IMR-90 (cell line): ENCODE measurements at regions not wholly inside any gene's neighbourhood (a gene's known extent, or its start where the extent isn't known, plus 50 kb on each side); places are given as distances from the start of the nearest gene placed in this dataset.

Experiments
- ATAC-seq: fragments of 200-7000 bp; cut with Tn5 transposase; 2 replicates; pipeline ENCODE4 v1.9.1; 2020; ENCODE audit warnings: low read depth, mild to moderate bottlenecking, moderate library complexity
- BruUV-seq: library from RNA; stranded (reverse); fragments of 400-500 nt; replicated peaks from 2 replicates; lab custom pipeline; 2021; lab: Mats Ljungman, UMichigan
- CTCF ChIA-PET: fragments of 300-600 bp; formaldehyde crosslinking; extraction: SDS; loops from one replicate; lab custom pipeline; 2021; ENCODE audit warnings: antibody characterized with exemption; lab: Yijun Ruan, JAX
- POLR2A ChIA-PET: fragments of 300-600 bp; sonication (Branson Sonifier 250); formaldehyde crosslinking; loops from one replicate; lab custom pipeline; 2022; ENCODE audit warnings: antibody characterized with exemption; ENCODE audit not compliant: unreplicated experiment; lab: Charles Lee
- DNase-seq: peaks from one replicate; pipeline ENCODE4 v3.0.0; 2013
- H2AFZ ChIP-seq: replicated peaks from 2 replicates; pipeline ENCODE3; 2013; ENCODE audit warnings: low read length, mild to moderate bottlenecking; ENCODE audit not compliant: poor library complexity
- H2AK5ac ChIP-seq: 2 replicates; pipeline ENCODE4 v1.6.1; 2013; ENCODE audit warnings: low read depth, low read length, inconsistent platforms
- H2AK9ac ChIP-seq: replicated peaks from 2 replicates; pipeline ENCODE3; 2013; ENCODE audit warnings: mild to moderate bottlenecking, low read depth, low read length, moderate library complexity; ENCODE audit not compliant: poor library complexity
- H2BK120ac ChIP-seq: 2 replicates; pipeline ENCODE4 v1.6.1; 2013; ENCODE audit warnings: low read depth, low read length, inconsistent platforms
- H2BK15ac ChIP-seq: 3 replicates; pipeline ENCODE4 v1.6.1; 2013; ENCODE audit warnings: low read depth, low read length, inconsistent platforms
- H2BK20ac ChIP-seq: 2 replicates; pipeline ENCODE4 v1.6.1; 2013; ENCODE audit warnings: low read depth, mild to moderate bottlenecking, inconsistent platforms, low read length, moderate library complexity
- H2BK5ac ChIP-seq: 2 replicates; pipeline ENCODE4 v1.6.1; 2013; ENCODE audit warnings: mild to moderate bottlenecking, low read depth, low read length, inconsistent platforms; ENCODE audit not compliant: poor library complexity, severe bottlenecking
- H3K14ac ChIP-seq: replicated peaks from 2 replicates; pipeline ENCODE4 v1.6.1; 2013; ENCODE audit warnings: low read depth, low read length, inconsistent platforms
- H3K18ac ChIP-seq: 2 replicates; pipeline ENCODE4 v1.6.1; 2013; ENCODE audit warnings: low read depth, low read length, control low read depth
- H3K23ac ChIP-seq: 2 replicates; pipeline ENCODE4 v1.6.1; 2013; ENCODE audit warnings: low read depth, low read length, inconsistent platforms
- H3K27ac ChIP-seq: 2 replicates; pipeline ENCODE4 v1.5.1; 2013; ENCODE audit warnings: mild to moderate bottlenecking, control low read depth, low read length; ENCODE audit not compliant: insufficient read depth
- H3K27me3 ChIP-seq: 2 replicates; pipeline ENCODE4 v1.6.1; 2013; ENCODE audit warnings: low read length; ENCODE audit not compliant: control insufficient read depth, insufficient read depth
- H3K36me3 ChIP-seq: 2 replicates; pipeline ENCODE4 v1.6.1; 2013; ENCODE audit warnings: low read length, mixed read lengths; ENCODE audit not compliant: control insufficient read depth, insufficient read depth
- H3K4ac ChIP-seq: 2 replicates; pipeline ENCODE4 v1.6.1; 2013; ENCODE audit warnings: low read depth, low read length, inconsistent platforms
- H3K4me1 ChIP-seq: 2 replicates; pipeline ENCODE4 v1.6.1; 2013; ENCODE audit warnings: low read length, mixed read lengths; ENCODE audit not compliant: control insufficient read depth, insufficient read depth
- H3K4me2 ChIP-seq: 2 replicates; pipeline ENCODE4 v1.6.1; 2013; ENCODE audit warnings: low read depth, mild to moderate bottlenecking, control low read depth, low read length, moderate library complexity
- H3K4me3 ChIP-seq: 2 replicates; pipeline ENCODE4 v1.5.1; 2013; ENCODE audit warnings: low read depth, mild to moderate bottlenecking, control low read depth, low read length, moderate library complexity; ENCODE audit not compliant: insufficient read depth
- H3K56ac ChIP-seq: 2 replicates; pipeline ENCODE4 v1.6.1; 2013; ENCODE audit warnings: low read length, inconsistent platforms; ENCODE audit not compliant: insufficient read depth; ENCODE audit errors: extremely low read depth
- H3K79me1 ChIP-seq, 2 experiments: 2 replicates each; pipeline ENCODE4 v1.6.1; 2013; ENCODE audit warnings: low read length in 2 of 2, inconsistent platforms in 1 of 2, low read depth in 1 of 2
- H3K9ac ChIP-seq: 2 replicates; pipeline ENCODE4 v1.6.1; 2013; ENCODE audit warnings: low read depth, low read length, control low read depth
- H3K9me1 ChIP-seq: 2 replicates; pipeline ENCODE4 v1.6.1; 2013; ENCODE audit warnings: low read length, inconsistent platforms; ENCODE audit not compliant: insufficient read depth
- H3K9me3 ChIP-seq: 2 replicates; pipeline ENCODE4 v1.6.1; 2013; ENCODE audit warnings: low read length; ENCODE audit not compliant: control insufficient read depth, insufficient read depth
- H4K20me1 ChIP-seq: 2 replicates; pipeline ENCODE4 v1.6.1; 2013; ENCODE audit warnings: low read length, inconsistent platforms; ENCODE audit not compliant: insufficient read depth
- H4K5ac ChIP-seq: 2 replicates; pipeline ENCODE4 v1.6.1; 2013; ENCODE audit warnings: mild to moderate bottlenecking, low read depth, low read length, control low read depth
- H4K8ac ChIP-seq, 2 experiments: 2 replicates each; pipeline ENCODE4 v1.6.1; 2013; ENCODE audit warnings: low read depth in 2 of 2, low read length in 2 of 2, control low read depth in 1 of 2, inconsistent platforms in 1 of 2
- H4K91ac ChIP-seq: 2 replicates; pipeline ENCODE4 v1.6.1; 2013; ENCODE audit warnings: low read depth, low read length, inconsistent platforms; ENCODE audit not compliant: insufficient read depth
- BHLHE40 ChIP-seq: fragments of 150-350 bp; IDR thresholded peaks from 2 replicates; pipeline ENCODE4 v1.6.1; 2016; ENCODE audit warnings: mild to moderate bottlenecking, low read depth, low read length
- CHD1 ChIP-seq: IDR thresholded peaks from 2 replicates; pipeline ENCODE4 v1.6.1; 2012; ENCODE audit warnings: low read depth, low read length, improper control_type of control experiment
- FOS ChIP-seq: fragments of 150-350 bp; IDR thresholded peaks from 2 replicates; pipeline ENCODE4 v1.6.1; 2016; ENCODE audit warnings: low read depth, low read length
- MAFK ChIP-seq: IDR thresholded peaks from 2 replicates; pipeline ENCODE4 v1.6.1; 2012; ENCODE audit warnings: low read depth, low read length, improper control_type of control experiment
- MAZ ChIP-seq: IDR thresholded peaks from 2 replicates; pipeline ENCODE4 v1.6.1; 2012; ENCODE audit warnings: low read depth, mild to moderate bottlenecking, low read length, improper control_type of control experiment, moderate library complexity, borderline replicate concordance
- MXI1 ChIP-seq: IDR thresholded peaks from 2 replicates; pipeline ENCODE4 v1.6.1; 2012; ENCODE audit warnings: low read depth, mild to moderate bottlenecking, low read length, moderate library complexity, borderline replicate concordance
- NFE2L2 ChIP-seq: fragments of 150-350 bp; IDR thresholded peaks from 2 replicates; pipeline ENCODE4 v1.6.1; 2016; ENCODE audit warnings: low read depth, mild to moderate bottlenecking, low read length
- POLR2A ChIP-seq: IDR thresholded peaks from 2 replicates; pipeline ENCODE4 v1.6.1; 2012; ENCODE audit warnings: mild to moderate bottlenecking, low read depth, low read length
- RAD21 ChIP-seq: IDR thresholded peaks from 2 replicates; pipeline ENCODE4 v1.6.1; 2012; ENCODE audit warnings: low read length, improper control_type of control experiment
- RCOR1 ChIP-seq: IDR thresholded peaks from 2 replicates; pipeline ENCODE4 v1.6.1; 2012; ENCODE audit warnings: mild to moderate bottlenecking, low read length, improper control_type of control experiment; ENCODE audit not compliant: insufficient replicate concordance
- RFX5 ChIP-seq: IDR thresholded peaks from 2 replicates; pipeline ENCODE4 v1.8.0; 2012; ENCODE audit warnings: low read depth, mild to moderate bottlenecking, low read length, moderate library complexity
- SMC3 ChIP-seq: fragments of 150-350 bp; IDR thresholded peaks from 2 replicates; pipeline ENCODE4 v1.6.1; 2016; ENCODE audit warnings: low read depth, mild to moderate bottlenecking, antibody characterized with exemption, low read length, moderate library complexity
- USF2 ChIP-seq: fragments of 150-350 bp; IDR thresholded peaks from 2 replicates; pipeline ENCODE4 v1.6.1; 2017; ENCODE audit warnings: mild to moderate bottlenecking, antibody characterized with exemption, low read length, low read depth
- WGBS, 2 experiments: methylation state at CpG; one replicate each; pipeline versions ENCODE4 v1.1.5 to v1.1.7; 2013; ENCODE audit warnings: missing lambda C conversion rate in 2 of 2; ENCODE audit not compliant: insufficient read length in 1 of 2; ENCODE audit errors: extremely low coverage in 2 of 2; 5-methylcytosine and 5-hydroxymethylcytosine counted together
- dilution Hi-C: fragments of 300-500 bp; cut with HindIII; formaldehyde crosslinking; loops from one replicate; pipeline ENCODE4 v1.14.3; 2018; ENCODE audit warnings: low sequenced_read_pairs; ENCODE audit not compliant: unreplicated experiment
- in situ Hi-C: fragments of 300-500 bp; cut with MboI; formaldehyde crosslinking; loops from 3 replicates; pipeline ENCODE4 v1.14.3; 2019; ENCODE audit warnings: low sequenced_read_pairs, inconsistent platforms, mixed read lengths
- intact Hi-C: fragments of 100-400 bp; cut with micrococcal nuclease; formaldehyde crosslinking; loops from 2 replicates; pipeline ENCODE4 v1.10.0; 2022
- TF ChIP-seq, protein P1 (sequence below): conservative IDR thresholded peaks from 2 replicates; pipeline ENCODE4 v1.5.1; 2012; ENCODE audit warnings: mild to moderate bottlenecking, low read depth, low read length, improper control_type of control experiment

GRCh38 chr16:49081554-49081953 lies 200.1 kb downstream of the CBLN1 start:
- no peak overlapping the region for H3K4me3 ChIP-seq
- in situ Hi-C loops (no loop called here), intact Hi-C loops (no loop called here), dilution Hi-C loops (no loop called here)
- no peak overlapping the region for H4K5ac ChIP-seq
- TF ChIP-seq USF2 (no peak), MAZ (no peak), RAD21 (no peak), POLR2A (no peak), RFX5 (no peak), CHD1 (no peak), NFE2L2 (no peak), BHLHE40 (no peak), MXI1 (no peak), MAFK (no peak), FOS (no peak), RCOR1 (no peak), SMC3 (no peak)
- TF ChIP-seq, protein P1, sequence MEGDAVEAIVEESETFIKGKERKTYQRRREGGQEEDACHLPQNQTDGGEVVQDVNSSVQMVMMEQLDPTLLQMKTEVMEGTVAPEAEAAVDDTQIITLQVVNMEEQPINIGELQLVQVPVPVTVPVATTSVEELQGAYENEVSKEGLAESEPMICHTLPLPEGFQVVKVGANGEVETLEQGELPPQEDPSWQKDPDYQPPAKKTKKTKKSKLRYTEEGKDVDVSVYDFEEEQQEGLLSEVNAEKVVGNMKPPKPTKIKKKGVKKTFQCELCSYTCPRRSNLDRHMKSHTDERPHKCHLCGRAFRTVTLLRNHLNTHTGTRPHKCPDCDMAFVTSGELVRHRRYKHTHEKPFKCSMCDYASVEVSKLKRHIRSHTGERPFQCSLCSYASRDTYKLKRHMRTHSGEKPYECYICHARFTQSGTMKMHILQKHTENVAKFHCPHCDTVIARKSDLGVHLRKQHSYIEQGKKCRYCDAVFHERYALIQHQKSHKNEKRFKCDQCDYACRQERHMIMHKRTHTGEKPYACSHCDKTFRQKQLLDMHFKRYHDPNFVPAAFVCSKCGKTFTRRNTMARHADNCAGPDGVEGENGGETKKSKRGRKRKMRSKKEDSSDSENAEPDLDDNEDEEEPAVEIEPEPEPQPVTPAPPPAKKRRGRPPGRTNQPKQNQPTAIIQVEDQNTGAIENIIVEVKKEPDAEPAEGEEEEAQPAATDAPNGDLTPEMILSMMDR = no peak
- no peak overlapping the region for H4K91ac ChIP-seq
- H4K8ac ChIP-seq = no peak overlapping the region
- no peak overlapping the region for H3K14ac ChIP-seq
- H3K9me3 ChIP-seq = peaks cover 3% of the 10 kb centered on the region; the same call in 1 of the 2 replicates
- H3K4me2 ChIP-seq = no peak overlapping the region
- no peaks in the 10 kb centered on the region for H3K4me1 ChIP-seq
- H2AK5ac ChIP-seq = no peak overlapping the region
- H3K23ac ChIP-seq = no peak overlapping the region
- H2BK5ac ChIP-seq = no peak overlapping the region
- no peak overlapping the region for H2AK9ac ChIP-seq
- no TSS peak for BruUV-seq
- DNase-seq (no peak), ATAC-seq (no peak)
- ChIA-PET POLR2A (no interaction called here), CTCF (no interaction called here)
- H2BK120ac ChIP-seq = no peak overlapping the region
- H4K20me1 ChIP-seq = no peaks in the 10 kb centered on the region
- no peak overlapping the region for H3K27ac ChIP-seq
- H2BK15ac ChIP-seq = no peak overlapping the region
- no peak overlapping the region for H3K56ac ChIP-seq
- no peak overlapping the region for H3K18ac ChIP-seq
- H3K9ac ChIP-seq = no peak overlapping the region
- no peaks in the 10 kb centered on the region for H3K9me1 ChIP-seq
- no peaks in the 10 kb centered on the region for H3K79me1 ChIP-seq
- H3K27me3 ChIP-seq = no peaks in the 10 kb centered on the region
- no peaks in the 10 kb centered on the region for H3K36me3 ChIP-seq
- no peak overlapping the region for H2AFZ ChIP-seq
- no CpG with 5 or more reads among the region's 3 CpGs for WGBS, 2 experiments
- no peak overlapping the region for H2BK20ac ChIP-seq
- H3K4ac ChIP-seq = no peak overlapping the region
